SK-N-SH treated with all-trans-retinoic acid at 6 μM for 48 hours (cell line): ENCODE measurements at regions not wholly inside any gene's neighbourhood (a gene's known extent, or its start where the extent isn't known, plus 50 kb on each side); places are given as distances from the start of the nearest gene placed in this dataset.

ENCODE experiments used
- BACH2 ChIP-seq: fragments of 250-450 bp; sonication (Bioruptor Pico); IDR thresholded peaks from 2 replicates; pipeline ENCODE4 v1.9.0; 2021; ENCODE audit warnings: mild to moderate bottlenecking, borderline replicate concordance
- CSDC2 ChIP-seq: fragments of 250-450 bp; sonication (Bioruptor Pico); IDR thresholded peaks from 2 replicates; pipeline ENCODE4 v1.5.0; 2020; ENCODE audit warnings: mild to moderate bottlenecking, moderate library complexity
- ISL1 ChIP-seq: fragments of 250-450 bp; sonication (Bioruptor Pico); IDR thresholded peaks from 2 replicates; pipeline ENCODE4 v2.1.2; 2022; ENCODE audit warnings: mild to moderate bottlenecking, moderate library complexity
- SNAI2 ChIP-seq: fragments of 250-450 bp; sonication (Bioruptor Pico); IDR thresholded peaks from 2 replicates; pipeline ENCODE4 v1.5.0; 2020; ENCODE audit warnings: mild to moderate bottlenecking, moderate library complexity
- ZFP3 ChIP-seq: fragments of 250-450 bp; sonication (Bioruptor Pico); IDR thresholded peaks from 2 replicates; pipeline ENCODE4 v1.5.0; 2020; ENCODE audit warnings: mild to moderate bottlenecking, moderate library complexity
- ZNF8 ChIP-seq: fragments of 450-650 bp; formaldehyde crosslinking; IDR thresholded peaks from 2 replicates; pipeline ENCODE4 v1.5.0; 2020; ENCODE audit warnings: mild to moderate bottlenecking, moderate library complexity
- TF ChIP-seq, protein P1 (sequence below): fragments of 250-450 bp; sonication (Bioruptor Pico); IDR thresholded peaks from 2 replicates; pipeline ENCODE4 v1.8.0; 2020; ENCODE audit warnings: mild to moderate bottlenecking, moderate library complexity, borderline replicate concordance

DNA sequence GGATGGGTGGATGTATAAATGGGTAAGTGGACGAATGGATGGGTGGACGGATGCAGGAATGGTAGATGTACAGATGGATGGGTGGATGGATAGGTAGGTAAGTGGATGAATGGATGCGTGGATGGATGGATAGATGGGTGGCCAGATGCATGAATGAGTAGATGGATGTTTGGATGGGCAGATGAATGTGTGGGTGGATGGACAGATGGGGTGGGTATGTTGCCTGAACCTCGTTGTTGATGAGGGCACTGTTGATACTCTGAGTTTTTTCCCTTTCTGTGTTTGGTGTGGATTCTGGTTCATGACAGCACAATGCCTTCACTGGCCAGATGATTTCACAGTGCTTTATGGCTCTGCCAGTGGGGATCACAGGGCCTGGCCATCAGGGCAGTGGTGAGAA is 208.3 kb downstream of the NPIPB11 start:
- TF ChIP-seq ZFP3 (CRISPR knock-in tag) (no peak), BACH2 (CRISPR knock-in tag) (no peak), ZNF8 (CRISPR knock-in tag) (no peak), CSDC2 (CRISPR knock-in tag) (no peak), ISL1 (CRISPR knock-in tag) (no peak), SNAI2 (CRISPR knock-in tag) (no peak)
- TF ChIP-seq, protein P1, sequence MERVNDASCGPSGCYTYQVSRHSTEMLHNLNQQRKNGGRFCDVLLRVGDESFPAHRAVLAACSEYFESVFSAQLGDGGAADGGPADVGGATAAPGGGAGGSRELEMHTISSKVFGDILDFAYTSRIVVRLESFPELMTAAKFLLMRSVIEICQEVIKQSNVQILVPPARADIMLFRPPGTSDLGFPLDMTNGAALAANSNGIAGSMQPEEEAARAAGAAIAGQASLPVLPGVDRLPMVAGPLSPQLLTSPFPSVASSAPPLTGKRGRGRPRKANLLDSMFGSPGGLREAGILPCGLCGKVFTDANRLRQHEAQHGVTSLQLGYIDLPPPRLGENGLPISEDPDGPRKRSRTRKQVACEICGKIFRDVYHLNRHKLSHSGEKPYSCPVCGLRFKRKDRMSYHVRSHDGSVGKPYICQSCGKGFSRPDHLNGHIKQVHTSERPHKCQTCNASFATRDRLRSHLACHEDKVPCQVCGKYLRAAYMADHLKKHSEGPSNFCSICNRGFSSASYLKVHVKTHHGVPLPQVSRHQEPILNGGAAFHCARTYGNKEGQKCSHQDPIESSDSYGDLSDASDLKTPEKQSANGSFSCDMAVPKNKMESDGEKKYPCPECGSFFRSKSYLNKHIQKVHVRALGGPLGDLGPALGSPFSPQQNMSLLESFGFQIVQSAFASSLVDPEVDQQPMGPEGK (CRISPR knock-in tag), result no peak
